ENCODE measurements at regions not wholly inside any gene's neighbourhood (a gene's known extent, or its start where the extent isn't known, plus 50 kb on each side); places are given as distances from the start of the nearest gene placed in this dataset.

GRCh38 chr5:105501315-105501714 is 1938.7 kb upstream of the NUDT12 start:
- DNase-seq = no peak

GRCh38 chr5:105475401-105475800 is 1912.8 kb upstream of the NUDT12 start:
- no peak for DNase-seq

- DNase-seq = no peak
Measured at GRCh38 chr5:105462377-105462776, 1899.8 kb upstream of the NUDT12 start.

- DNase-seq = no peak
Measured at GRCh38 chr5:105460721-105461120, 1898.1 kb upstream of the NUDT12 start.

- DNase-seq = no peak
Measured at GRCh38 chr5:105453216-105453807, 1890.7 kb upstream of the NUDT12 start.

GRCh38 chr5:105448271-105448670 is 1885.7 kb upstream of the NUDT12 start:
- DNase-seq = no peak

- DNase-seq = no peak
Measured at GRCh38 chr5:105430516-105430915, 1867.9 kb upstream of the NUDT12 start.

- no peak for DNase-seq
Measured at GRCh38 chr5:105428451-105429380, 1866.1 kb upstream of the NUDT12 start.

- no peak for DNase-seq
Measured at GRCh38 chr5:105414067-105414466, 1851.5 kb upstream of the NUDT12 start.

GRCh38 chr5:105413406-105413990 is 1850.9 kb upstream of the NUDT12 start:
- DNase-seq = no peak

GRCh38 chr5:105409695-105410094 is 1847.1 kb upstream of the NUDT12 start:
- DNase-seq = no peak

GRCh38 chr5:105407200-105407599 is 1844.6 kb upstream of the NUDT12 start:
- no peak for DNase-seq

- no peak for DNase-seq
Measured at GRCh38 chr5:105397749-105398148, 1835.2 kb upstream of the NUDT12 start.

GRCh38 chr5:105392710-105393149 is 1830.1 kb upstream of the NUDT12 start:
- DNase-seq = no peak

- DNase-seq = no peak
Measured at GRCh38 chr5:105392122-105392709, 1829.6 kb upstream of the NUDT12 start.

GRCh38 chr5:105380126-105380525 is 1817.5 kb upstream of the NUDT12 start:
- no peak for DNase-seq

- no peak for DNase-seq
Measured at GRCh38 chr5:105371169-105371568, 1808.6 kb upstream of the NUDT12 start.

- DNase-seq = no peak
Measured at GRCh38 chr5:105350486-105351140, 1788.0 kb upstream of the NUDT12 start.

- DNase-seq = no peak
Measured at GRCh38 chr5:105331558-105331957, 1769.0 kb upstream of the NUDT12 start.

- no peak for DNase-seq
Measured at GRCh38 chr5:105330185-105330584, 1767.6 kb upstream of the NUDT12 start.

GRCh38 chr5:105304859-105305258 is 1742.3 kb upstream of the NUDT12 start:
- no peak for DNase-seq

- no peak for DNase-seq
Measured at GRCh38 chr5:105288946-105289345, 1726.4 kb upstream of the NUDT12 start.

GRCh38 chr5:105283134-105283533 is 1720.5 kb upstream of the NUDT12 start:
- no peak for DNase-seq
